Choroid plexus epithelial cell (primary cell): ENCODE measurements at regions not wholly inside any gene's neighbourhood (a gene's known extent, or its start where the extent isn't known, plus 50 kb on each side); places are given as distances from the start of the nearest gene placed in this dataset.

Experiments
- DNase-seq: peaks from one replicate; pipeline ENCODE4 v3.0.0-alpha.2; 2010; ENCODE audit warnings: low read depth
- H3K4me3 ChIP-seq: 2 replicates; pipeline ENCODE4 v1.5.1; 2011; ENCODE audit warnings: low read depth, mild to moderate bottlenecking, control low read depth, low read length, moderate library complexity
- TF ChIP-seq, protein P1 (sequence below): conservative IDR thresholded peaks from 2 replicates; pipeline ENCODE4 v1.5.1; 2011; ENCODE audit warnings: low read depth, mild to moderate bottlenecking, control low read depth, inconsistent platforms, low read length, moderate library complexity

DNA sequence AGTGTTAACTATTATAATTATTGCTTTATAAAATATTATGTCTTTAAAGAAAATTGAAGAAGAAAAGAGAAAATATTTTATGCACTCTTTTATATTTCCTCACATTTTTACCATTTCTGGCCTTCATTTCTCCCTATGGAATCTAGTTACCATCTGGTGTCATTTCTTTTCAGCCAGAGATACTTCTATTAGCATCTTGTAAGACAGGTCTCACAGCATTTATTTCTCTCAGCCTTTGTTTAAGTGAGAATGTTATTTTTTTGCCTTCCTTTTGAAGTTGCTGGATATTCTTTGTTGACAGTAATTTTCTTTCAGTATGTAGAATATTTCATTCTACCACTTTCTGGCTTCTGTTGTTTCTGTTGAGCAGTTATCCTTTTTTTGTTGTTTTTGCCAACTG, 652.1 kb upstream of the CITED2 start:
- TF ChIP-seq, protein P1, sequence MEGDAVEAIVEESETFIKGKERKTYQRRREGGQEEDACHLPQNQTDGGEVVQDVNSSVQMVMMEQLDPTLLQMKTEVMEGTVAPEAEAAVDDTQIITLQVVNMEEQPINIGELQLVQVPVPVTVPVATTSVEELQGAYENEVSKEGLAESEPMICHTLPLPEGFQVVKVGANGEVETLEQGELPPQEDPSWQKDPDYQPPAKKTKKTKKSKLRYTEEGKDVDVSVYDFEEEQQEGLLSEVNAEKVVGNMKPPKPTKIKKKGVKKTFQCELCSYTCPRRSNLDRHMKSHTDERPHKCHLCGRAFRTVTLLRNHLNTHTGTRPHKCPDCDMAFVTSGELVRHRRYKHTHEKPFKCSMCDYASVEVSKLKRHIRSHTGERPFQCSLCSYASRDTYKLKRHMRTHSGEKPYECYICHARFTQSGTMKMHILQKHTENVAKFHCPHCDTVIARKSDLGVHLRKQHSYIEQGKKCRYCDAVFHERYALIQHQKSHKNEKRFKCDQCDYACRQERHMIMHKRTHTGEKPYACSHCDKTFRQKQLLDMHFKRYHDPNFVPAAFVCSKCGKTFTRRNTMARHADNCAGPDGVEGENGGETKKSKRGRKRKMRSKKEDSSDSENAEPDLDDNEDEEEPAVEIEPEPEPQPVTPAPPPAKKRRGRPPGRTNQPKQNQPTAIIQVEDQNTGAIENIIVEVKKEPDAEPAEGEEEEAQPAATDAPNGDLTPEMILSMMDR: no peak
- DNase-seq: no peak
- no peak overlapping the region for H3K4me3 ChIP-seq

DNA sequence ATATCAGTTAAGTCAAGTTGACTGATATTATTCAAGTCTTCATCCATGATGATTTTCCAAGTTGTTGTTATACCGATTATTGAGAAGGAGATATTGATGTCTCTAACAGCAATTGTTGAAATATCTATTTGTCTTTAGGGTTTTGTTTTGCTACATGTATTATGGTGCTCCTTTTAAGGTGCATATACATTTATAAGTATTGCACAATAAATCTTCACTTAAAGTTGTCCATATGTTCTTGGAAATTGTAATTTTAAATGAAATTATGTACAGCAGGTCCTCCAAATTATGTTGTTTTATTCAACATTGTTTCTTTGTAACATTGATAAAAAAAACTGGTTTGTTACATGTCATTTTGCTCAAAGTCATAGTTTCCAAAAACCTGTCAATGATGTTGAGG, 650.7 kb upstream of the CITED2 start:
- DNase-seq: no peak
- TF ChIP-seq, protein P1: no peak
- no peak overlapping the region for H3K4me3 ChIP-seq

DNA sequence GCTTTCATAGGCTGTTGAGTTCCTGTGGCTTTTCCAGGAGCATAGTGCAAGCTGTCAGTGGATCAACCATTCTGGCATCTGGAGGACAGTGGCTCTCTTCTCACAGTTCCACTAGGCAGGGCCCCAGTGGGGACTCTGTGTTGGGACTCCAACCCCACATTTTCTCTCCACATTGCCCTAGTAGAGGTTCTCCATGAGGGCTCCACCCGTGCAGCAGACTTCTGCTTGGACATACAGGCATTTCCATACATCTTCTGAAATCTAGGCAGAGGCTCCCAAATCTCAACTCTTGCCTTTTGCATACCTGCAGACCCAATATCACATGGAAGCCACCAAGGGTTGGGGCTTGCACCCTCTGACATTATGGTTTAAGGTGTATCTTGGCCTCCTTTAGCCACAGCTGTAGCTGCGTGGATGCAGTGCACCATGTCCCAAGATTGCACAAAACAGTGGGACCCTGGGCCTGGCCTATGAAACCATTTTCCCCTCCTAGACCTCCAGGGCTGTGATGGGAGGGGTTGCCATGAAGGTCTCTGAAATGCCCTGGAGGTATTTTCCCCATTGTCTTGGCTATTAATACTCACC, 645.9 kb upstream of the CITED2 start:
- DNase-seq: no peak
- TF ChIP-seq, protein P1: no peak
- no peak overlapping the region for H3K4me3 ChIP-seq

DNA sequence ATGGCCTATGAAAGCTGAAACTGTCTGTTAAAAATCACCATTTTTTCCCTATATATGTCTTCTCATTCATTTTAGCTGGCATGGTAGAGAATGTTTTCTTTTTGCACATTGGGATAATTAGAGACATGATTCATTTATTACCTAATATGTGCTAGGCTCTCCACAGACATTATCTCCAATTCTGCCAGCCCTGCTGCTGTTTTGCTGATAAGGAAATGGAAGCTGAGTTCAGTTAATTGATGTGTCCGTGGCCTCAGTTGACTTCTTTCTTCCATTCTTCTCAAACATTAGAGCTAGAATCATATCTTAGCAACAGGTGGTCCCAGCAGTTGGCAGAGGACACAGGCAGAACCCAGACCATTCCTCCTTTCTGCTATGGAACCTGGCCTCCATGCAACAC, 644.1 kb upstream of the CITED2 start:
- H3K4me3 ChIP-seq: no peak overlapping the region
- DNase-seq: peak; percentile 18
- TF ChIP-seq, protein P1: no peak

DNA sequence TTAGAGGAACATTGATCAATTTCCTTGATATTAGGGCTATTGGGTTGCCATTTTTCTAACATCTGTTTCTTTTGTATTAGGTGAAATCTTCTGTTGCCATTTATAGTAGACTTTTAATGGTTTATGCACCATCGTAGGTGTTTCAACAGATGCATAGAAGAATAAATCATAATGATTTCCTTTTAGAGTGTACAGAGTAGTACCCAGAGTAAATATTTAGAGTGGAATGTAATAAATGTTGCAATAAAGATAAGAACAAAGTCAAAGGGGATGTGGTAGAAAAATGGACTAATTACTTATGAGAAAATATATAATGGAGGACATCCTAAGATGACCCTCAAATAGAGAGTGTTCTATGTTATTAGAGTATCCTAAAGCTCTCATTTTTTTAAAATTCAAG, 643.0 kb upstream of the CITED2 start:
- no peak overlapping the region for H3K4me3 ChIP-seq
- no peak for DNase-seq
- TF ChIP-seq, protein P1: no peak

DNA sequence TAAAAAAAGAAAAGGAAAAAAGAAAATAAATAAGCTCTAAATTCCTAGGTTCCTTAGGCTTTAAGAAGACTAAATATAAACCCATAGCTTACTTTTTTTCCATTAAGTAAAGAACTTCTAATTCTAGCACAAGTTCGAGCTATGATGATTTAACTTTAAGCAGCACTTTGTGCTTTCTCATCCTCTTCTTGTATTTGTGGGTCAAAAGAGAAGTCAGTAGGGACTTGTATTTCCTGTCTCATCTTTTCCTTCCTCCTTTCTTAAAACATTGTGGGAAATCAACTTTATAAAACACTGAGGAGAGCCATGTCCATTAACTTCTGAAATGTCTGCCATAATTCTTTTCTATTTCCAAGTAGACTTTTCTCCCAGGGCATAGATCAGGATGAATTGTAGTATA, 637.7 kb upstream of the CITED2 start:
- no peak overlapping the region for H3K4me3 ChIP-seq
- DNase-seq: no peak
- TF ChIP-seq, protein P1: no peak

DNA sequence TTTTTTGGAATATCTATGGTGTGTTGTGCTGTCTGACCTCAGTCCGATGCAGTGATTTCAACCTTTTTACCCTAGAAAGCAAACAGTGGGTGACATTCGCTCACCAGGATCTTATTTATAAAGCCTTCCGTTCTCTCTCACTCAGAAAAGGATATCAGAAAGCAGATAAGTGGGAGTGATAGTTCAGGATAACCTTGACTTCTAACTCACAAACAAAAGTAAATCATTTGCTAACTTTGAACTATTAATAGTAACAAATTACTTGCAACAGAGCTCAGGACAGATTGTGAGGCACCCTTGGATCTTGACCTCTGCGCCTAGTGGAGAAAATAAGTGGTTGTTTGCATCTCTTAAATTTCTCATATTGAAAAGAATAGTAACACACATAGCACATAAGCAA, 637.1 kb upstream of the CITED2 start:
- TF ChIP-seq, protein P1: no peak
- DNase-seq: no peak
- H3K4me3 ChIP-seq: no peak overlapping the region
